Right hindlimb (tissue), 1 donor: ENCODE measurements at regions not wholly inside any gene's neighbourhood (a gene's known extent, or its start where the extent isn't known, plus 50 kb on each side); places are given as distances from the start of the nearest gene placed in this dataset.
"Not testable (repeated sequence)": the region's sequence is repeated elsewhere in the genome, so short reads cannot be mapped to it uniquely, and the experiment has no call there.

ENCODE experiments used
- DNase-seq: peaks from one replicate; pipeline ENCODE4 v3.0.0-alpha.2; 2018

DNA sequence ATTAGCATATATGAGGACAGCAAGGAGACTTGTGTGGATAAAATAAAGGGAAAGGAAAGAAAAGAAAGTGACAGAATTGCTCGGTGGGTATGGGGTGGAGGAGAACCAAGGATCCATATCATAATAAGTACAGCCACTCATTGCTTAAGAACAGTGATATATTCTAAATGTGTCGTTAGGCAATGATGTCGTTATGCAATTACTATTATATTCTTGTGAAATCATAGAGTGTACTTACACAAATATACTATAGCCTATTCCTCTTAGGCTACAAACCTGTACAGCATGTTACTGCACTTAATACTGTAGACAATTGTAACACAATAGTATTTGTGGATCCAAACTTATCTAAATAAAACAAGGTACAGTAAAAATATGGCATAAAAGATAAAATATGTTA lies 271.1 kb downstream of the CCER1 start:
- no peak for DNase-seq

DNA sequence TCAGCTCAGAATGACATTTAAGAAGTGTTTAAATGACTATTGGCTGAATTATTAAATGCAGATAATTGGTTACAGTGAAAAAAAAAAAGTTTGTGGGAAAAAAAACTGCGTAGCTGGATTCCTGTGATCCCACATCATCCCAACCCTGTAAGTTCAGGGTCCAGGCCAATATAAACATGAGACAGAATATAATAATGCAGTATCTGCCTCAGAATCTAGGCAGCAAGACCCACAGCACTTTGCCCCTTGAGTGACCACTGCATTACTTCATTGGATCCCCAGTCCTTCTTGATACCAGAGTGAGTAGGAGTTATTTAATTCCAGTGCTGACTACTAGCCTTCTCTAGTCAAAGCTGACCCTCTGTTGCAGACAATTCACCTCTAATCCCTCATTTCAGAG lies 272.6 kb downstream of the CCER1 start:
- DNase-seq = no peak

DNA sequence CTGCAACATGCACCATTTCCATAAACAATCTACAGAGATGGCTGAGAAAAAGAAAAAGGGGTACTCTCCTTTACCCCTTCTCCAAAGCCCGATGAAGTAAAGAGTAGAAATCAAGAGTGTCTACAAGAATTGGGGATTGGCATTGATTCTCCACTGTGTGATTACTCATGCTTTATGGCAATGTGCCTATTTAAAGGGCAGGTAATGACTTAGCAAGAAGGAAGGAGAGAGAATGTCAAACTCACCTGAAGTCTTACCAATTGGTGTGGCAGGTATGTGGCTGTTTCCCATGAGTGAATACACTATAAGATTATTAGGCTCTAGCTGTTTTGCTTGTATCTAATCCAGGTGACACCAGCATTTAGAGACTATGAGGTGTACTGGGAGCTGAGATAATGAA lies 275.3 kb downstream of the CCER1 start:
- DNase-seq = no peak

DNA sequence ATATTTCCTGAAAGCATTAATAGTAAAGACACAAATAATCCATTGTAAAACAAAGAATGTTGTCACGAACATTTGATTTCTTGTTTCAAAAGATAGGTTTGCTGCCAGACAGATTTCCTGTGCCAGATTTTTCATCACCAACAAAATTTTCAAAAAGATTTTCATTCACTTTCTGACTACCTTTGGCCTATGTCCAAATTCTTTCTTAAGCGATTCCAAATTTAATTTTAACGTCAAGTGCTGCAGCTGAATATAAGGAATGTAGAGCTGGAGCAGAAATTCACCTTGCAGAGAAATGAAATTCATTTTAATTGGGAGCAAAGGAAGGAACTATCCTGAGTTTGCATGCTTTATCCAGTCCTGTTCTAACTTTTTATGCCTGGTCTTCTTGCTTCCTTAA lies 277.4 kb downstream of the CCER1 start:
- DNase-seq = no peak

DNA sequence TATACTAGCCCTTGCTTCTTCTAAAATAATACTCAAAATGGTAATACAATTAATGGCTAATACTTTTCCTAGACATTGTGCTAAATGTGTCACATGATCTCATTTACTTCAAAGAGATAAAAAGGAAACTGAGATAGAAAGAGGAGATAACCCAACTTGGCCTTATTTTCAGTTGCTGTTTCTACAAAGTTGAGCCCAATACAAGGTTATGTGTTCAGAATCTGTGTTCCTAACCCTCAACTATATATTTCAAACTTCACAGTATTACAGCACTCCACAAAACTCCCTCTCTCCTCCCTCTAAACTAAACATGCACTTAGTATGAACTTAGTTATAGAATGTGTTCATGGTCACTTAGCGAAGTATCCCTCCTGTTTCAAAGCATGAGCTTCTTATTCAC lies 277.9 kb downstream of the CCER1 start:
- DNase-seq = no peak

DNA sequence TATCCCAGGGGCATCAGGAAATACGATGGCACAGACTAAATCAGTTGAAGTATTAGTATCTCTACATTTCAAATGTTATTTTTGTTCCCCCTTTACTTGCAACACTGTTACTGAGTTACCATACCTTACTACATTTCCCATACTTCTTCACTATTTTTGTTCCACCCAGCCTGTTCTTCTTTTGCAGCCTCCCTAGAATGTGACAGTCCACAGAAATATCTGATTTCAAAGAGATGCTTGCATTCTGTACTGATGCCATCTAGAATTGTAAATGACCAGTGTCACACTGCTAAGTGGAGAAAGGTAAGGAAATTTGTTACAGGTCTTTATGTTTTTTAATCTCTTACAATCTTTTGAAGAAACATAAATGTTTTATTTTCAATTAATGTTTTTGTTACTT lies 279.9 kb downstream of the CCER1 start:
- DNase-seq = no peak

DNA sequence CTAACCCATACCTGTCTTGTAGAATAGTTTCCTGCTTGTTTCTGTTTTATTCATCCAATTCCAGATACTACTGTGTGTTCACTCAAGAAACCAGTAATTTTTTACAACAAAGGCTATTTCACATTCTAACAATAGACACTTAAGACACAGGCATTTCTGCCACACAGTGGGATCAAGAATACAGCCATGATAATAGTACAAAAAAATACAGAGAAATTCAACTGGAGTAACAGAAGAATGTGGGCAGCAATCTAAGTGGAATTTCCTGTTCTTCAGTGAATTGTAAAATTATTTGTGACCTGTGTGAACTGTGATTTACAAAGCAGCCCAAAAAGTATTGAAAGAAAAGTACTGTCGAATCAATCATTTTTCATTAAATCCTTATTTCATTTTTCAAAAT lies 282.9 kb downstream of the CCER1 start:
- DNase-seq = no peak

DNA sequence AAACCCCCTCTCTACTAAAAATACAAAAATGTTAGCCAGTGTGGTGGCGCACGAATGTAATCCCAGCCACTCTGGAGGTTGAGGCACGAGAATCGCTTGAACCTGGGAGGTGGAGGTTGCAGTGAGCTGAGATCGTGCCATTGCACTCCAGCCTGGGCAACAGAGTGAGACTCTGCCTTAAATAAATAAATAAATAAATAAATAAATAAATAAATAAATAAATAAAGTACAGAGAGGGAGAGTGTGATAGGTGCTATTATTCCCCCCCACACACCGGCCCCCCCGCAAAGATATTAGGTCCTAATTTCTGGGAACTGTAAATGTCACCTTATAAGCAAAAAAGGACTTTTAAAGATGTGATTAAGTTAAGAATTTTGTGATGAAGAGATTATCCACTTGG lies 291.0 kb downstream of the CCER1 start:
- DNase-seq = not testable (repeated sequence)

DNA sequence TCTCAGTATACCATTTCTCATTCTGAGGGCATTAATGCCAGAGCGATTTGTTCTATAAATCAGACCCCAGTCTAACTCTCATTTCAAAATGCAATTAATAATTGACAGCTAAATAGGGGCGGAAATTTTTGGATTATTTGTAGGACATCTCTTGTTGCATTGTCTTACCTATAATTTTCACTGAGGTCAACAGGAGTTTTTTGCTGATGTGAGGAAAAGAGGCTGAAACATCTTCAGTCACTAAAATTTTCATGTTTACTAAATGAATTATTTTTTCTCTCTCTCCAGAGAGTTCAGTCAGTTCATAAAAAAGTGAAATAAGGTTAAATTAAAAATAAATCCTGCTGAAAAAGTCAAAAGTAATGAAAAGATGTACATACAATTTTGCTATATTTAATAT lies 295.9 kb downstream of the CCER1 start:
- DNase-seq = no peak

DNA sequence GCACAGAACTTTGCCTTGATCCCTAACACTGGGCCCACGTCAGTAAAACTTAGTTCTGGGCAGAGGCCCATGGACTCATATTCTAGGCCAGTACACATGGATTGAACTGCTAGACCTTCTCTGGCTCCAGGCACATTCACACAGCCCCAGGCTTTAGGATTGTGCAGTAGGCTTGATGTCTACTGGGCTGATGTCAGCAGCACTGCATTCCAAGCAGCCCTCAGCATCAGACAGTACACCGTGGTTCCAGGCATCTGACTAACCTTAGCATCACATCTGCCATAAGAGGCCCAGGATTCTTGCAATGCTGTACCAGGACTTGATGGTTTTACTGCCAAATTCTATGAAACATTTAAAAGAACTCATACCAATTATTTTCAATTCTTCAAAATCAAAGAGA lies 301.9 kb downstream of the CCER1 start:
- no peak for DNase-seq

DNA sequence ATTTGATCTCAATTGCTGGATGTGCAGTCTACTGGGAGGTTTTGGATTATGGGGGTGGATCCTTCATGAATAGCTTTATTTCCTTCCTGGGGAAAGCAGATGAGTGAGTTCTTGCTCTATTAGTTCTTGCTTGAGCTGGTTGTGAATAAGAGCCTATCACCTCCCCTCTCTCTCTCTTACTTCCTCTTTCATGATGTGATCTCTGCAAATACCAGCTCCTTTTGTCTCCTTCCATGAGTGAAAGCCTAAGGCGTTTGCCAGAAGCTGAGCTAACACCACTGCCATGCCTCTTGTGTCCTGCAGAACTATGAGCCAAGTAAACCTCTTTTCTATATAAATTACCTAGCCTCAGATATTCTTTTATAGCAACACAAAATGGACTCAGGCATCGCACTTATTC lies 302.7 kb downstream of the CCER1 start:
- DNase-seq = no peak

DNA sequence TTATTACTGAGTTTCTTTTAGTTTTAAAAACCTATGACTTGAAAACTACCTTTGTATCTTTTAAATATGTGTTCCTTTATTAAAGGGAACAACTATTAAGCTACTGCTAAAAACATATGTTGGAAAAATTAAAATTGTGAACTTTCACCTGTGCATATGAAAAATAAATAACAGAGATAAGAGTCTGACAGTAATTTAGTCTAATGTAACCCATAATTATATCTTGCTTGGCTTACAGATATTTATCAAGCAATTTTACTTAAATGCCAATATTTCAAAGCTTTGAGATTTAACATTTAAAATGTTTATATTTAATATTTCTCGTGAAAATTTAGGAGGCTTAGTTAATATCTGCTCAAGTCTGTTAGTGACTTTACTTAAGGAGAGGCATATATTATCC lies 309.8 kb downstream of the CCER1 start:
- DNase-seq = no peak

DNA sequence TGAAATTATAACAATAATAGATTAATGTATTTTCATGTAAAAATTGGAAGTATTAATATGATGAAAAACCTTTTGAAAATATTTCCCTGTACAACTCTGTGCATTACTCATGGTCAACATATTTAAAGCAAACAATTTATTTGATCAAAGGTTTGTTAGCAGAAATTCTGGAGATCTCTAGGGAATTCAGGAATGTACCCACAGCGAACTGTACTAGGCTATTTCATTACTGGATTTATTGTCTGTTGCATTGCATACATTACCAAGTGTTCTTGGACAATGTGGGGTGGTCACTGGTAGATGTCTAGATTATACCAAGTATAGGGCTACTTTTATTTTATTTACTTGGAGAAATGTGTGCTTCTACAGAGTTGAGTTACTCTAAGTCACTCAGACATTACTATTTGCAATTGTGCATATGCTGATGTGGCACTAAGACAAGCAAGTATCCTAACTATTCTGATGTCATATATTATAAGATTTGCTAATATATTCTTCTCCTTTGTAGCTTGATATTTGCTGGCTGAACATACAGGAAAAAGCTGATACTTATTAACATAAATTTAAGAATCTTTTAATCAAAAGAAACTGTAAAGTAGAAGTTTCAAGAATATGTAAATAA lies 323.3 kb downstream of the CCER1 start:
- DNase-seq = no peak

DNA sequence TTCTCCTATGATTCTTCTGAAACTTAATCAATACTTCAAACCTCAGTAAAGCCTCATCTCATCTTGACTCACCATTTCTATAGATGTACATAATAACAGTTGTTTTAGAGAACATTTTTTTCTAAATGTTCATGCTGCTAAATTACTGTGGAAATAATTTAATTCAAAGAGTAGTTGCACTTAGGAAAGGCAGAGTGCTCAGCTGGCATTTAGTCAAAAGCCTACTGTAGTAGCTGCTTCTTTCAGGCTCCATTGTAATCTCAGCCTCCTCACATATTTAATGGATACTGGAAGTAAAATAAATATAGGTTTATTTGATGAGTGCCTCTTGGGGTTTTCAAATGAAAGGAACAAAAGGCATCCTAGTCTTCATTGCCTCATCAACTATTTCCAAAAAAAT lies 325.0 kb downstream of the CCER1 start:
- DNase-seq = no peak

DNA sequence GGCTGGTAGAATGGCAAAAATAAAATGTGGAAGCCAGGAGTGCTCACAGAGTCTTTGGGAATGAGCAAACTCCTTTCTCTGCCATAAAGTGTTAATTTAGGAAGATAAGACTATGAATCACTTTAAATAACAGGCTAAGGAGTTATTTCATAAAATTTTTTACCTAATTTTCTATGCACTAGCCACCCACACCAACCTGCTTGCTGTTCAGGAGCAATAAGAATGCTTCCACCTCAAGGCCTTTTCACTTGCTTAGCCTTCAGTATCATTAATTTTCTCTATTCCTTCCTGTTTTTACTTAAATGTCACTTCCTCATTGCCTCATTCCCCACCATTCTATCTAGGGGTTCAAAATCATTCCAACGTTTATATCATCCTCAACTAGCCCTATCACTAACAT lies 326.8 kb downstream of the CCER1 start:
- DNase-seq = no peak

DNA sequence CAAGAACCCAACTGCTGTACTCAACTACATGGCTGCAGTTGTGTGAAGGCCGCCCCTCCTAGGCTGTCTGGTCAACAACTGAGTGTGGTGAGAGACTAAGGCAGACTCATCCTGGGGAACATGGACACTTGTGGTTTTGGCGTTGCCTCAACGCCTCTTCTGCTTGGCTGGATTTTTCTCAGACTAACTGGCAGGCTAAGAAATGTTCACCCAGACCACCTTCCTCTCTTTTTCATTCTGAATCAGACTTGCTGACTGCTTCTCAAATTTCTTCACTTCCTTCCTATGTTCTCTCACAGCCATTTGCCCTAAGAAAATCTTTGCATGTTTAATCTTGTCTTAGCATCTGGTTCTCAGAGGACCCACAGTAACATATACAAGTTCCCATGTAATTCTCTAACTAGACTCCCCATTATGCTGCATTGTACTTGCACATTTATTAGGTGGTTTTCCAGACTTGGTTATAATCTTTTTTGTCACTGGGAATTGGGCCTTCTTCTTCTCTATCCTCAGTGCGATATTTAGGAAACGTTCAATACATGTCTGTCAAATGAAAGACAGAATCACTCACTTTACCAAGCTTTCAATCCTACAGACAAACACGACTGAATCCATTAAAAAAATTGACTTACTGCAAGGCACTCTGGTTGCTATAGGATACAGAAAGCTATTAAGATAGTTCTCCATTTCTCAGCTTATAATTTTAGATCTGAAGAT lies 327.6 kb downstream of the CCER1 start:
- DNase-seq = no peak

DNA sequence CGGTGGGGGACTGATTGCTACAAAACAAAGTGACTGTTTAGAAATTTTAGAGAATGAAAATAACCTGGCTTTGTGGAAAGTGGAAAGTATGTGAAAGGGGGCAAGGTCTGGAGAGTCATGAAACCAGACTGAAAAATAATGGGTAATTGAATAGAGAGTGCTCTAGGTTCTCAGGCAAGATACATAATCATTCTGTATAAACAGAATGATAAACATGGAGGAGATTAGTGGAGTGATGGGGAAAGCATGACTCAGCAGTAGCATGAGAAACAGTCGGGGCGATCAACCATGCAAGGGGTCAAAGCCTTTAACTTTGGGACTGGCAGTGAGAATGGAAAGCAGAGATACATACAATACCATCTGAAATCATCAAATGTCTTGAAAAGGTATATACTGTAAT lies 332.5 kb downstream of the CCER1 start:
- no peak for DNase-seq

DNA sequence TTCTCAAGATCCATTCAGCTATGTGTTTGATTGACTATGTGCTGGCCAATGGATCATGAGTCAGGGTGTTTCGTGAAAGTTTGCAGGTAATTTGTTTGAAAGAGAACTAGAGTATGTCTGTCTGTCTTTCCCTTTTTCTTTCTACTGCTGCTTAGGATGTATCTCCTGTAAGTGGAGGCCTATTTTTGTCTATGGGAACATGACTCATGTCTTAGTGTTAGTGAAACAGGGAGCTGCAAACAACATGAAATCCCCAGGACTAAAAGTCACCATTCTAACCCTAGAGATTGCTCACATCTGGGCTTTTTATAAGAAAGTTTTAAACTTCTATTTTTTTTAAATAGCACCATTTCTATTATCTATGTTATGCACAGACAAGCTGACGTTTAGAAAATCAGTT lies 333.0 kb downstream of the CCER1 start:
- no peak for DNase-seq

DNA sequence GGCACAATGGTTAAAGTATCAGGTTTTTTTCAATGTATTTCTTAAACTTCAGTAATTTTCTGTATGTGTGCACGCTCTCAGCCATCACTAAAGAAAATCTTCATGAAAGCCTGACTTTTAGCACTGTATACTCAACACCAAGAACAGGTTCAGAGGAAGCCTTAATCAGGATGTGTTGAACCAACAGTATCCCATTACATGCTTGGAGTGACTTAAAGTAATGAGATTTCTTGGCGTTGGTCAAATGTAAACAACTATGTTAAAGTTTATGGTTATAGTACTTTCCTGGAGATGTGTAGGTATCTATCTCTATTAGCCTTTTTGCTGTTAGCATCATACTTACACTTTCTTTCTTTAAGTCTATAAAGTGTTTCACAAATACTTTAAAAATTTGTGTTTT lies 335.0 kb downstream of the CCER1 start:
- DNase-seq = no peak

DNA sequence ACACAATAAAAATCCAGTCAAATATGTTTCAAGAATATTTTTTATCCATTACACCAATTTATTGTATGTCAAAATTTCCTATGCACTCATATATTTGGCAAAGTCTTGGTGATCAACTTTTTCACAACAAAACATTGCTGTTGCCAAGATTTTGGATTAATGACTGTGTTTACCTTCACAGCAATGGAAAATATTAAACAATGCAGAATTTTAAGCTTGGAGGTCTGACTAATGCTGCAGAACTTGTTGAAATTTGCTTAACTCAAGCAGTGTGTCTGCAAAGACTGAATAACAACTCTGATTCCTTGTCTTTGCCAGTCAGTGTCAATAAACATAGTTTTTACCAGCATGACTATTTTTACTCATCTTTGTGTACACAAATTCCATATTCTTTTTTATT lies 336.4 kb downstream of the CCER1 start:
- DNase-seq = no peak

DNA sequence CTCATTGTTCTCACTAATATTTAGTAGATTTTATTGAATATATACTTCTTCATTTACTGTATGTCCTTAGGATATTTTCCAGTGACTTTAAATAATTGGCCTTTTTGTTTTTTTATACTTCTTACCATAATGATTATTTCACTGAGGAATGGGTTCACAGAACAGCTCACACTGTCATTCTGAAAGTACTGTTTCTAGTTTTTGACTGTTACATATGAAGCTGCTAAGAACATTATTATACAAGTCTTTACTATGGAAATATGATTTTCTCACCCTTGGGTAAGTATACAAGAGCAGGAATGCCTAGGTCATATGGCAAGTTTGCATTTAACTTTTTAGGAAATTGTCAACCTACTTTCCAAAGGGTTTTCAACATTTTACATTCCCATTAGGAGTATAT lies 343.1 kb downstream of the CCER1 start:
- no peak for DNase-seq

DNA sequence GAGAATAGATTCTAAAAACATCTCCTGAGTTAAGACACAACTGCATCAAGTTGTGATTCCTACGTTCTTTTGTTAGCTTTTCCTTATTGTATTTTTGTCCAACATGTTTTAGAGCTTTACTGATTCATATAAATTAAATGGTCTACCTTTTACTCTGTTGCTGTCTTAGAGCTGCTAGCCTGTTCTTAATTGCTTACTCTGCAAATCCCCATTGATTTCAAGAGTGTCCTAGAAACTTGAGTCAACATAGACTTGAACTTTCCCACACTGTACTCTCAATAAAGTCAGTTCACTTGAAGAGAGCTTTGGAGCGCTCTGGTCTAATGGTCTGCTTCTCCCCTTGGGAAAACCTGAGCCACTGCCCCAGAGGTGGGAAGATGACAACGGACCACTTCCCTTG lies 343.9 kb downstream of the CCER1 start:
- DNase-seq = no peak

DNA sequence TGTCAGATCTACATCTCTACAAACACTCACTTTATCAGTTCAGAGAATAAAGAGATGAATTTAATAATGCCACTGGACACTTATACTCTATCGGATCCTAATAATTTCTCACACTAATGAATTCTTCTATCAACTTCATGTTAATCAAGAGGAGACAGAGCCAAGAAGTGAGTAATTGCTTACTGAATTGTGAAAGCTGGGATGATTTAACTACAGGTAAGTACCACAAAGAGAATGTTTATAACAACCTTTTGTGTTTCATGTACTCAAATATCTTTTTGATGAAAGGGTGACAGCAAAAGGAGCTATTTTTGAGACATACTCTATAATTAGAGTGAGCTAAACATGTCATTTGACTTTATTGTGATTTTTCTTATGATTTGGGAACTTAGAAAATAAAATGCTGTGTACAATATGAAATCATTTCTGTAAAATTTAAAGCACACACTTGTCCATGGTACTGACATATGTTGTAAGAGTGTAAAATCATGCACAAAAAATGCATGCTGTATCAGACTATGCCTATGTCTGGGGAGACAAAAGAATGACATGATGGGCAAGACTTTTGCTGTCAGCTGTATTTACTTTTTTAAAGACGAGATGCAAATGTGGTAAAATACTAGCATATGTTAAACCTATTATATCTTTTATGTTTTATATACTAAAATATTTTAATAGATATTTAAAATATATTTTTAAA lies 361.2 kb downstream of the CCER1 start:
- no peak for DNase-seq

DNA sequence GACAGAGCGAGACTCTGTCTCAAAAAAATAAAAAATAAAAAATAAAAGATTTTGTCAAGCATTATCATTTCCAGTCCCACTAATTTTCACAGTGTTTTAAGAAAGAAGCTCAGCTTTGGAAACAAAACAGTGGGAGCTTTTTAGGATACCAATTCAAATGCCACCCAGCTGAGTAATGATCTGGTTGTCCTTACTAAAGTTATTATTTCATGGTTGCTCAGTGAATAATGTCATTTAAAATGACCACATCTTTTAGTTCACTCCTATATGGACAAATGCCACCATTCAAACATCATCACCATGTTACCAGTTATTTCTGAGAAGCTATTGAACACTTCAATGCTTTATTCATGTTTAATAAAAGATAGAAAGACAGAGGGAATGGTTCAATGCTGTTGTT lies 365.0 kb downstream of the CCER1 start:
- DNase-seq = no peak
